ENCODE measurements at regions not wholly inside any gene's neighbourhood (a gene's known extent, or its start where the extent isn't known, plus 50 kb on each side); places are given as distances from the start of the nearest gene placed in this dataset.

DNA sequence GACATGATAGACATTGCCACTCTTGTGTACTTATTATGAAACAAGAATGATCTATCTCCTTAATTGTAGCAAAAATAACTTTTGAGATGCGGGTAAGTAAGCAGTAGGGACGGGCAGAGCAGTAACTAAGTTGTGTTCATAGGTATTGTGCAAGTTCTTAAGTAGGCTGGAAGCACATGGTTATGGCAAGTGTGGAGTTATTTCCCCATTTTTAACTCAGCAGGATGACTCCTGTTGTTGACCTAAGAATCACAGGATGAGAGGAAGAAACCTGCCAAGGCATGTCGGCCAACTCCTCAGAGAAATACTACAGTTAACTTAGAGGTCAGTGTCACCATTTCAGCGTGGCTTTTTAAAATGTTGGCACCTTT lies 51.1 kb upstream of the FN1 start:
- TF ChIP-seq, protein P1, sequence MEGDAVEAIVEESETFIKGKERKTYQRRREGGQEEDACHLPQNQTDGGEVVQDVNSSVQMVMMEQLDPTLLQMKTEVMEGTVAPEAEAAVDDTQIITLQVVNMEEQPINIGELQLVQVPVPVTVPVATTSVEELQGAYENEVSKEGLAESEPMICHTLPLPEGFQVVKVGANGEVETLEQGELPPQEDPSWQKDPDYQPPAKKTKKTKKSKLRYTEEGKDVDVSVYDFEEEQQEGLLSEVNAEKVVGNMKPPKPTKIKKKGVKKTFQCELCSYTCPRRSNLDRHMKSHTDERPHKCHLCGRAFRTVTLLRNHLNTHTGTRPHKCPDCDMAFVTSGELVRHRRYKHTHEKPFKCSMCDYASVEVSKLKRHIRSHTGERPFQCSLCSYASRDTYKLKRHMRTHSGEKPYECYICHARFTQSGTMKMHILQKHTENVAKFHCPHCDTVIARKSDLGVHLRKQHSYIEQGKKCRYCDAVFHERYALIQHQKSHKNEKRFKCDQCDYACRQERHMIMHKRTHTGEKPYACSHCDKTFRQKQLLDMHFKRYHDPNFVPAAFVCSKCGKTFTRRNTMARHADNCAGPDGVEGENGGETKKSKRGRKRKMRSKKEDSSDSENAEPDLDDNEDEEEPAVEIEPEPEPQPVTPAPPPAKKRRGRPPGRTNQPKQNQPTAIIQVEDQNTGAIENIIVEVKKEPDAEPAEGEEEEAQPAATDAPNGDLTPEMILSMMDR (conservative IDR thresholded peaks at IDR 0.05; ENCODE audit: low read length) = no peak
- no peak for TF ChIP-seq EZH2phosphoT487 (IDR thresholded peaks at IDR 0.05; ENCODE audit: borderline replicate concordance)
